Suprapubic skin (tissue), 4 donors: ENCODE measurements at regions not wholly inside any gene's neighbourhood (a gene's known extent, or its start where the extent isn't known, plus 50 kb on each side); places are given as distances from the start of the nearest gene placed in this dataset.

ENCODE experiments used
- DNase-seq, 2 donors: peaks; one replicate each; pipeline ENCODE4 v3.0.0-alpha.2; 2019; ENCODE audit warnings: low spot score in 2 of 2
- H3K27ac ChIP-seq: fragments of 200-600 bp; sonication (generic); one replicate; pipeline ENCODE4 v1.5.1; 2019
- H3K27me3 ChIP-seq: fragments of 200-600 bp; sonication (generic); one replicate; pipeline ENCODE4 v1.5.1; 2019
- H3K36me3 ChIP-seq: fragments of 200-600 bp; sonication (generic); one replicate; pipeline ENCODE4 v1.5.1; 2019
- H3K4me1 ChIP-seq: fragments of 200-600 bp; sonication (generic); one replicate; pipeline ENCODE4 v1.5.1; 2019
- H3K4me3 ChIP-seq: fragments of 200-600 bp; sonication (generic); one replicate; pipeline ENCODE4 v1.5.1; 2019; ENCODE audit warnings: mild to moderate bottlenecking
- H3K9me3 ChIP-seq: fragments of 200-600 bp; sonication (generic); one replicate; pipeline ENCODE4 v1.5.1; 2019
- CTCF ChIP-seq, 2 donors: fragments of 200-600 bp in 1 of 2; fragments of 450-650 bp in 1 of 2; sonication (generic) in 1 of 2; IDR thresholded peaks; one replicate each; pipeline ENCODE4 v1.5.1; 2016 to 2019; ENCODE audit warnings: antibody characterized with exemption in 2 of 2, mild to moderate bottlenecking in 1 of 2, moderate library complexity in 1 of 2
- EP300 ChIP-seq: sonication (generic); formaldehyde crosslinking; IDR thresholded peaks from one replicate; pipeline ENCODE4 v1.6.1; 2017; ENCODE audit warnings: antibody characterized with exemption
- POLR2A ChIP-seq, 2 donors: fragments of 450-650 bp; IDR thresholded peaks; one replicate each; pipeline ENCODE4 v1.6.1; 2017; ENCODE audit warnings: antibody characterized with exemption in 2 of 2, mild to moderate bottlenecking in 2 of 2, moderate library complexity in 2 of 2
- POLR2AphosphoS5 ChIP-seq, 3 donors: sonication (generic); formaldehyde crosslinking; IDR thresholded peaks; one replicate each; pipeline ENCODE4 v1.6.1; 2017; ENCODE audit warnings: antibody characterized with exemption in 3 of 3
- WGBS: methylation state at CpG from one replicate; pipeline ENCODE4 v1.1.5; 2018; 5-methylcytosine and 5-hydroxymethylcytosine counted together

GRCh38 chr5:120254385-120254784 lies 209.7 kb upstream of the PRR16 start:
- no peak overlapping the region for H3K4me3 ChIP-seq
- 40% methylated on average over 1 of the region's 1 CpG for WGBS
- TF ChIP-seq POLR2AphosphoS5 (IDR thresholded peaks at IDR 0.05): no peak
- no peak for TF ChIP-seq POLR2A (IDR thresholded peaks at IDR 0.05)
- no peak for TF ChIP-seq EP300
- H3K36me3 ChIP-seq: no peaks in the 10 kb centered on the region
- H3K9me3 ChIP-seq: no peaks in the 10 kb centered on the region
- no peaks in the 10 kb centered on the region for H3K27me3 ChIP-seq
- H3K27ac ChIP-seq: no peak overlapping the region
- no peak for DNase-seq
- H3K4me1 ChIP-seq: no peaks in the 10 kb centered on the region

GRCh38 chr5:120255214-120255613 lies 208.9 kb upstream of the PRR16 start:
- Histone ChIP-seq H3K4me3 (no peak overlapping the region), H3K27me3 (no peaks in the 10 kb centered on the region), H3K4me1 (no peaks in the 10 kb centered on the region), H3K27ac (no peak overlapping the region), H3K9me3 (no peaks in the 10 kb centered on the region), H3K36me3 (no peaks in the 10 kb centered on the region)
- 45% methylated on average over 2 of the region's 2 CpGs for WGBS
- no peak for DNase-seq
- TF ChIP-seq POLR2A (IDR thresholded peaks at IDR 0.05) (no peak), EP300 (no peak), CTCF (IDR thresholded peaks at IDR 0.05) (no peak)

- H3K4me3 ChIP-seq: no peak overlapping the region
- 42% methylated on average over 1 of the region's 1 CpG for WGBS
- no peaks in the 10 kb centered on the region for H3K9me3 ChIP-seq
- H3K27me3 ChIP-seq: no peaks in the 10 kb centered on the region
- H3K27ac ChIP-seq: no peak overlapping the region
- TF ChIP-seq CTCF (IDR thresholded peaks at IDR 0.05) (no peak), POLR2AphosphoS5 (IDR thresholded peaks at IDR 0.05) (no peak), POLR2A (IDR thresholded peaks at IDR 0.05) (no peak)
- no peak for DNase-seq
- H3K36me3 ChIP-seq: no peaks in the 10 kb centered on the region
- no peaks in the 10 kb centered on the region for H3K4me1 ChIP-seq
These were observed 207.7 kb upstream of the PRR16 start for GRCh38 chr5:120256376-120256775.

- TF ChIP-seq CTCF (IDR thresholded peaks at IDR 0.05): no peak
- TF ChIP-seq EP300: no peak
- TF ChIP-seq POLR2A (IDR thresholded peaks at IDR 0.05): no peak
- TF ChIP-seq POLR2AphosphoS5 (IDR thresholded peaks at IDR 0.05): no peak
- Histone ChIP-seq H3K36me3 (no peaks in the 10 kb centered on the region), H3K9me3 (no peaks in the 10 kb centered on the region), H3K4me3 (no peak overlapping the region), H3K27ac (peak overlapping the region; percentile 8), H3K4me1 (no peaks in the 10 kb centered on the region), H3K27me3 (no peaks in the 10 kb centered on the region)
- DNase-seq: no peak
- 80% methylated on average over 3 of the region's 3 CpGs for WGBS
These were observed 206.6 kb upstream of the PRR16 start for GRCh38 chr5:120257358-120257971.

- 63% methylated on average over 4 of the region's 4 CpGs for WGBS
- Histone ChIP-seq H3K27me3 (no peaks in the 10 kb centered on the region), H3K4me1 (no peaks in the 10 kb centered on the region), H3K36me3 (no peaks in the 10 kb centered on the region), H3K27ac (peak overlapping the region; percentile 8), H3K9me3 (no peaks in the 10 kb centered on the region), H3K4me3 (no peak overlapping the region)
- DNase-seq: no peak
- TF ChIP-seq CTCF (IDR thresholded peaks at IDR 0.05) (no peak), POLR2AphosphoS5 (IDR thresholded peaks at IDR 0.05) (no peak), EP300 (no peak), POLR2A (IDR thresholded peaks at IDR 0.05) (no peak)
These were observed 206.0 kb upstream of the PRR16 start for GRCh38 chr5:120258123-120258522.

- Histone ChIP-seq H3K36me3 (no peaks in the 10 kb centered on the region), H3K4me1 (no peaks in the 10 kb centered on the region), H3K27me3 (no peaks in the 10 kb centered on the region), H3K4me3 (no peak overlapping the region), H3K9me3 (no peaks in the 10 kb centered on the region), H3K27ac (no peak overlapping the region)
- DNase-seq: no peak
- TF ChIP-seq POLR2A (IDR thresholded peaks at IDR 0.05): no peak
- TF ChIP-seq POLR2AphosphoS5 (IDR thresholded peaks at IDR 0.05): no peak
- no peak for TF ChIP-seq CTCF (IDR thresholded peaks at IDR 0.05)
- no peak for TF ChIP-seq EP300
- WGBS: 78% methylated on average over 1 of the region's 1 CpG
These were observed 203.4 kb upstream of the PRR16 start for GRCh38 chr5:120260651-120261050.
